ENCODE measurements at regions not wholly inside any gene's neighbourhood (a gene's known extent, or its start where the extent isn't known, plus 50 kb on each side); places are given as distances from the start of the nearest gene placed in this dataset.

DNA sequence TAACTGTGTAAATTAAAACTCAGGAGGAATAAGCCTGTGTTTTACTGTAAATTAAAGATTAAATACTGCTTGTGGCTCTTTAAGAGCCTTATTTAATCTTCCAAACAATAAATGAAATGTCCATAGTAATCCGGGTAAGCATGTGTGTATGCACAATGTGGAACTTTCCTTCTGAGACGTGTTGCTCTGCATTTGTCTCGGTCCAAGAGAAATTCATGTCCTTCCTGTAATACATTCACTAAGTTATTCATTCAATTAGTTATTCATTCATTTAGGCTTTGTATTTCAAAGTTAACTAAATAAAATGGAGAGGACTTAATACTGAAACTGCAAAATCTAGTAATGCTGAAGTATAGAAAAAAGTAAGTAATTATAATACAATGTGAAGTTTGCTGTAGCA is 2728.8 kb downstream of the PCDH7 start:
- Mint-ChIP-seq H3K9me3 (peaks cover 9% of the 10 kb centered on the region), H3K27me3 (peaks cover 3% of the 10 kb centered on the region), H3K4me3 (no peak overlapping the region), H3K4me1 (ENCODE audit: unreplicated experiment) (no peaks in the 10 kb centered on the region), H3K36me3 (no peaks in the 10 kb centered on the region), H3K27ac (no peak overlapping the region)
- no peak for TF ChIP-seq CTCF (conservative IDR thresholded peaks at IDR 0.05)
- no peak for DNase-seq (ENCODE audit: extremely low spot score, unreplicated experiment)

- H3K4me1 Mint-ChIP-seq (ENCODE audit: unreplicated experiment): no peaks in the 10 kb centered on the region
- no peak overlapping the region for H3K4me3 Mint-ChIP-seq
Measured at GRCh38 chr4:33453436-33453835, 2733.3 kb downstream of the PCDH7 start.

GRCh38 chr4:33453916-33454315 is 2733.7 kb downstream of the PCDH7 start:
- Mint-ChIP-seq H3K4me3 (no peak overlapping the region), H3K36me3 (no peaks in the 10 kb centered on the region), H3K27ac (no peak overlapping the region), H3K27me3 (no peaks in the 10 kb centered on the region), H3K4me1 (ENCODE audit: unreplicated experiment) (no peaks in the 10 kb centered on the region), H3K9me3 (peaks cover 9% of the 10 kb centered on the region)
- no peak for DNase-seq (ENCODE audit: extremely low spot score, unreplicated experiment)
- TF ChIP-seq CTCF (conservative IDR thresholded peaks at IDR 0.05): no peak

More at GRCh38 chr4:33453436-33453835, 2733.3 kb downstream of the PCDH7 start:
- Mint-ChIP-seq H3K27me3 (no peaks in the 10 kb centered on the region), H3K36me3 (no peaks in the 10 kb centered on the region), H3K9me3 (peaks cover 9% of the 10 kb centered on the region), H3K27ac (no peak overlapping the region)
- DNase-seq (ENCODE audit: extremely low spot score, unreplicated experiment): no peak
- TF ChIP-seq CTCF (conservative IDR thresholded peaks at IDR 0.05): no peak

DNA sequence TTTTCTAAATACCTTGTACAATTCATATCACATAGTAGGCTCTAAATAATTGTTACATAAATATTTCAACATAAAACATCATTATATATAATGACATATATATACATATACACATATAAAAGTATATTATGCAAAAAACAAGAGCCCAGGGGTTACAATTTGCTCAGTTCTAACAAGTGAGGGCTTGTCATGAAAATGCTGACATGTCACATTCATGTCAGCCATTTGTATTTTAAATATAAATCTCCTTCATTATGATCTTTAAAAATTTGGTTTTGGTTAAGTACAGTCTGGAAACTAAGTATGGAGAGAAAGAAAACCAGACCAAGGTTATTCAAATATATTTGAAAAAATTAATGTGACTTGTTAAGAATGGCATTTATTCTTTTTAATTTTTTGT is 2745.4 kb downstream of the PCDH7 start:
- DNase-seq (ENCODE audit: extremely low spot score, unreplicated experiment): no peak
- no peaks in the 10 kb centered on the region for H3K36me3 Mint-ChIP-seq
- no peak for TF ChIP-seq CTCF (conservative IDR thresholded peaks at IDR 0.05)
- no peak overlapping the region for H3K27ac Mint-ChIP-seq
- no peaks in the 10 kb centered on the region for H3K27me3 Mint-ChIP-seq
- H3K4me3 Mint-ChIP-seq: no peak overlapping the region
- no peaks in the 10 kb centered on the region for H3K4me1 Mint-ChIP-seq (ENCODE audit: unreplicated experiment)
- H3K9me3 Mint-ChIP-seq: peaks cover 6% of the 10 kb centered on the region

GRCh38 chr4:33467291-33467690 is 2747.1 kb downstream of the PCDH7 start:
- no peak overlapping the region for H3K27ac Mint-ChIP-seq
- no peak for TF ChIP-seq CTCF (conservative IDR thresholded peaks at IDR 0.05)
- no peak for DNase-seq (ENCODE audit: extremely low spot score, unreplicated experiment)
- no peaks in the 10 kb centered on the region for H3K4me1 Mint-ChIP-seq (ENCODE audit: unreplicated experiment)
- H3K9me3 Mint-ChIP-seq: peaks cover 6% of the 10 kb centered on the region
- no peaks in the 10 kb centered on the region for H3K36me3 Mint-ChIP-seq
- H3K4me3 Mint-ChIP-seq: no peak overlapping the region
- H3K27me3 Mint-ChIP-seq: no peaks in the 10 kb centered on the region

DNA sequence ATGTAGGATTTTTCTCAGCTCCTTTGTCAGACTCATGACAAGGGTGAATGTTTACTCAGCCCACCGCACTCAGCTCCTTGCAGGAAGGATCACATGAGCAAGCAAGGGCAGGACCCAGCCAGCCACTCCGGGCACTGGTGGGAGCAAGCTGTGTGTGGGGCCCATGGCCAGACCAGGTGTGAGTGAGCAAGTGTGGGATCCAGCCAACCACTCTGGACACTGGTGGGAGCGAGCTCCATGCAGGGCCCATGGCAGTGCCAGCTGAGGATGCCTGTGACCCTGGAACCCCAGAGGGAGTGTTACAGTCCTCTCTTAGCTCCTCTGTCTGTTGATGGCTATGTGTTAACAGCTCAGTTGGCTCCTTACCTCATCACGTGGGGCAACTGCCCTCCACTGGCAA is 2750.6 kb downstream of the PCDH7 start:
- Mint-ChIP-seq H3K9me3 (peaks cover 6% of the 10 kb centered on the region), H3K4me1 (ENCODE audit: unreplicated experiment) (no peaks in the 10 kb centered on the region), H3K36me3 (no peaks in the 10 kb centered on the region), H3K27ac (no peak overlapping the region), H3K27me3 (no peaks in the 10 kb centered on the region), H3K4me3 (no peak overlapping the region)
- DNase-seq (ENCODE audit: extremely low spot score, unreplicated experiment): no peak
- no peak for TF ChIP-seq CTCF (conservative IDR thresholded peaks at IDR 0.05)

Measured in type B pancreatic cell (in vitro differentiated cells).